CD4-positive, alpha-beta T cell treated with Interleukin-10 for 1 hour (primary cell): ENCODE measurements at regions not wholly inside any gene's neighbourhood (a gene's known extent, or its start where the extent isn't known, plus 50 kb on each side); places are given as distances from the start of the nearest gene placed in this dataset.

Source experiments
- DNase-seq: peaks from one replicate; pipeline ENCODE4 v3.0.0-alpha.2; 2020

- DNase-seq: no peak
Measured at GRCh38 chr3:117746066-117746465, 1036.5 kb downstream of the TUSC7 start.

- no peak for DNase-seq
Measured at GRCh38 chr3:117748131-117748530, 1038.6 kb downstream of the TUSC7 start.

- no peak for DNase-seq
Measured at GRCh38 chr3:117750674-117751269, 1041.2 kb downstream of the TUSC7 start.

- DNase-seq: no peak
Measured at GRCh38 chr3:117751651-117752050, 1042.1 kb downstream of the TUSC7 start.

GRCh38 chr3:117752984-117753717, 1043.6 kb downstream of the TUSC7 start:
- no peak for DNase-seq

- no peak for DNase-seq
Measured at GRCh38 chr3:117754058-117754457, 1044.5 kb downstream of the TUSC7 start.

- no peak for DNase-seq
Measured at GRCh38 chr3:117754841-117755240, 1045.3 kb downstream of the TUSC7 start.

- DNase-seq: no peak
Measured at GRCh38 chr3:117756563-117756962, 1047.0 kb downstream of the TUSC7 start.

- DNase-seq: no peak
Measured at GRCh38 chr3:117761703-117762620, 1052.4 kb downstream of the TUSC7 start.

GRCh38 chr3:117762621-117763037, 1053.0 kb downstream of the TUSC7 start:
- DNase-seq: no peak

GRCh38 chr3:117763561-117763960, 1054.0 kb downstream of the TUSC7 start:
- no peak for DNase-seq

- DNase-seq: no peak
Measured at GRCh38 chr3:117768581-117768980, 1059.0 kb downstream of the TUSC7 start.

GRCh38 chr3:117774130-117774529, 1064.6 kb downstream of the TUSC7 start:
- DNase-seq: no peak

- no peak for DNase-seq
Measured at GRCh38 chr3:117786349-117786748, 1076.8 kb downstream of the TUSC7 start.

GRCh38 chr3:117788061-117788460, 1078.5 kb downstream of the TUSC7 start:
- DNase-seq: no peak

GRCh38 chr3:117788506-117788905, 1078.9 kb downstream of the TUSC7 start:
- DNase-seq: no peak

GRCh38 chr3:117790235-117790987, 1080.8 kb downstream of the TUSC7 start:
- DNase-seq: no peak

- no peak for DNase-seq
Measured at GRCh38 chr3:117793622-117794265, 1084.2 kb downstream of the TUSC7 start.

- no peak for DNase-seq
Measured at GRCh38 chr3:117798221-117798620, 1088.6 kb downstream of the TUSC7 start.

- DNase-seq: no peak
Measured at GRCh38 chr3:117798687-117799386, 1089.3 kb downstream of the TUSC7 start.

- DNase-seq: no peak
Measured at GRCh38 chr3:117799387-117799735, 1089.8 kb downstream of the TUSC7 start.

GRCh38 chr3:117801912-117802239, 1092.3 kb downstream of the TUSC7 start:
- no peak for DNase-seq
